ENCODE measurements at regions not wholly inside any gene's neighbourhood (a gene's known extent, or its start where the extent isn't known, plus 50 kb on each side); places are given as distances from the start of the nearest gene placed in this dataset.

DNA sequence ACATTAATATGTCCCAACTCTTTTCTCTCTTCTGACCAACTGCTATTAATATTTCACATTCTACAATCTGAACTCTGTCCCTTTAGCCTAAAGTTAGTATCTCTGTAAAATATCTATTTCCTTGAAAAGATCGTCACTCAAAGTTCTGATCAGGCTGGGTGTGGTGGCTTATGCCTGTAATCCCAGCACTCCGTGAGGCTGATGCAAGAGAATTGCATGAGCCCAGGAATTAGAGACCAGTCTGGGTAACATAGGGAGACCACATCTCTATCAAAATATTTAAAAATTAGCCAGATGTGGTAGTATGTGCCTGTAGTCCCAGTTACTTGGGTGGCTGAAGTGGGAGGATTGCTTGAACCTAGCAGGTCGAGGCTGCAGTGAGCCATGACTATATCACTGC is 695.6 kb downstream of the MCTP2 start:
- TF ChIP-seq, protein P1, sequence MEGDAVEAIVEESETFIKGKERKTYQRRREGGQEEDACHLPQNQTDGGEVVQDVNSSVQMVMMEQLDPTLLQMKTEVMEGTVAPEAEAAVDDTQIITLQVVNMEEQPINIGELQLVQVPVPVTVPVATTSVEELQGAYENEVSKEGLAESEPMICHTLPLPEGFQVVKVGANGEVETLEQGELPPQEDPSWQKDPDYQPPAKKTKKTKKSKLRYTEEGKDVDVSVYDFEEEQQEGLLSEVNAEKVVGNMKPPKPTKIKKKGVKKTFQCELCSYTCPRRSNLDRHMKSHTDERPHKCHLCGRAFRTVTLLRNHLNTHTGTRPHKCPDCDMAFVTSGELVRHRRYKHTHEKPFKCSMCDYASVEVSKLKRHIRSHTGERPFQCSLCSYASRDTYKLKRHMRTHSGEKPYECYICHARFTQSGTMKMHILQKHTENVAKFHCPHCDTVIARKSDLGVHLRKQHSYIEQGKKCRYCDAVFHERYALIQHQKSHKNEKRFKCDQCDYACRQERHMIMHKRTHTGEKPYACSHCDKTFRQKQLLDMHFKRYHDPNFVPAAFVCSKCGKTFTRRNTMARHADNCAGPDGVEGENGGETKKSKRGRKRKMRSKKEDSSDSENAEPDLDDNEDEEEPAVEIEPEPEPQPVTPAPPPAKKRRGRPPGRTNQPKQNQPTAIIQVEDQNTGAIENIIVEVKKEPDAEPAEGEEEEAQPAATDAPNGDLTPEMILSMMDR (IDR thresholded peaks at IDR 0.05) = no peak
- TF ChIP-seq ZFX (IDR thresholded peaks at IDR 0.05; ENCODE audit: borderline replicate concordance) = no peak

Measured in 22Rv1 (cell line).